BJ (cell line): ENCODE measurements at regions not wholly inside any gene's neighbourhood (a gene's known extent, or its start where the extent isn't known, plus 50 kb on each side); places are given as distances from the start of the nearest gene placed in this dataset.

Experiments used
- CTCF ChIA-PET: fragments of 350-600 bp; formaldehyde crosslinking; extraction: SDS; loops from one replicate; lab custom pipeline; 2021; ENCODE audit warnings: antibody characterized with exemption, inconsistent platforms; lab: Yijun Ruan, JAX
- POLR2A ChIA-PET: fragments of 300-600 bp; sonication (Branson Sonifier 250); formaldehyde crosslinking; extraction: SDS; loops from one replicate; lab custom pipeline; 2021; ENCODE audit warnings: antibody characterized with exemption; lab: Charles Lee
- DNase-seq: peaks from one replicate; pipeline ENCODE4 v3.0.0-alpha.2; 2011; ENCODE audit warnings: low read depth
- H3K27me3 ChIP-seq: 2 replicates; pipeline ENCODE4 v1.6.0; 2011; ENCODE audit warnings: low read length; ENCODE audit not compliant: control insufficient read depth, insufficient read depth
- H3K36me3 ChIP-seq: 2 replicates; pipeline ENCODE4 v1.5.1; 2011; ENCODE audit warnings: low read length; ENCODE audit not compliant: control insufficient read depth, insufficient read depth
- H3K4me3 ChIP-seq: 2 replicates; pipeline ENCODE4 v1.5.1; 2011; ENCODE audit warnings: low read depth, mild to moderate bottlenecking, control low read depth, low read length
- TF ChIP-seq, protein P1 (sequence below): IDR thresholded peaks from 2 replicates; pipeline ENCODE4 v1.5.1; 2011; ENCODE audit warnings: low read depth, mild to moderate bottlenecking, control low read depth, inconsistent platforms, low read length, moderate library complexity; ENCODE audit not compliant: insufficient read depth

DNA sequence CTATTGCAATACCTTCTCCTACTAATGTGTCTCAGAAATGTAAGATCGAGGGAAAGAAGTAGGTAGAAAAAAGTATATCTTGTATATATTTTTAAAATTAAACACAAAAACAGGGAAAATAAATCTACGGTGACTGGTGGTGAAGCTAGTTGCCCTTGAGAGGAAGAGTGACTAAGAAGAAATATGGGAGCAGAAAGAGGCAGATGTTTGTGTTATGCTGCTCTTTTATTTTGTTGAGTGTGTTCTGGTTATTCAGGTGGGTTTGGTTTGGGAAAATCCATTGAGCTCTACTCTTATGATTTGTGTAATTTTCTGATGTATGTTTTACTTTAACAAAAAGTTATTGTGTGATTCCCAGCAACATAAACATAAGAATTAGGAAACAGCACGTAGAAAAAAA is 444.9 kb upstream of the B3GALT2 start:
- H3K4me3 ChIP-seq = no peak overlapping the region
- no peak for DNase-seq
- TF ChIP-seq, protein P1, sequence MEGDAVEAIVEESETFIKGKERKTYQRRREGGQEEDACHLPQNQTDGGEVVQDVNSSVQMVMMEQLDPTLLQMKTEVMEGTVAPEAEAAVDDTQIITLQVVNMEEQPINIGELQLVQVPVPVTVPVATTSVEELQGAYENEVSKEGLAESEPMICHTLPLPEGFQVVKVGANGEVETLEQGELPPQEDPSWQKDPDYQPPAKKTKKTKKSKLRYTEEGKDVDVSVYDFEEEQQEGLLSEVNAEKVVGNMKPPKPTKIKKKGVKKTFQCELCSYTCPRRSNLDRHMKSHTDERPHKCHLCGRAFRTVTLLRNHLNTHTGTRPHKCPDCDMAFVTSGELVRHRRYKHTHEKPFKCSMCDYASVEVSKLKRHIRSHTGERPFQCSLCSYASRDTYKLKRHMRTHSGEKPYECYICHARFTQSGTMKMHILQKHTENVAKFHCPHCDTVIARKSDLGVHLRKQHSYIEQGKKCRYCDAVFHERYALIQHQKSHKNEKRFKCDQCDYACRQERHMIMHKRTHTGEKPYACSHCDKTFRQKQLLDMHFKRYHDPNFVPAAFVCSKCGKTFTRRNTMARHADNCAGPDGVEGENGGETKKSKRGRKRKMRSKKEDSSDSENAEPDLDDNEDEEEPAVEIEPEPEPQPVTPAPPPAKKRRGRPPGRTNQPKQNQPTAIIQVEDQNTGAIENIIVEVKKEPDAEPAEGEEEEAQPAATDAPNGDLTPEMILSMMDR = no peak
- POLR2A ChIA-PET = no interaction called here
- H3K27me3 ChIP-seq = no peaks in the 10 kb centered on the region
- H3K36me3 ChIP-seq = no peaks in the 10 kb centered on the region
- CTCF ChIA-PET = no interaction called here

DNA sequence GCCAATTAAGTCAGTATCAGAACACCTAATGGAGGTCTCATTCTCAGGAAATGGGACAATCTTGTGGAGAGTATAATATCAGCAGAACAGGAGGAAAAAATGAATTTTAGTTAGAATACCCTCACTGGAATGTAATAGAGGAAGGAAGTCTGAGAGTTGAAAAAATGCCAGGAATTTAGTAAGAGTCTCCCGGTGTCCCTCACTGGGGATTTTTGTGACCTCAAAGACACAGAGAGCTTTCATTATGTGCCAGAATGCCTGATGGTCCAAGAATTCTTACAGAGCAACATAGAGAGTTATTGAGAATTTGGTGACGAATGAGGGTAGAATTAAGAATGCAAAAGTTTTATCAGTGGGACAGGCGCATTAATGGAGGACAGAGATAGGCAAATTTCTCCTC is 443.5 kb upstream of the B3GALT2 start:
- ChIA-PET POLR2A (no interaction called here), CTCF (no interaction called here)
- no peaks in the 10 kb centered on the region for H3K36me3 ChIP-seq
- TF ChIP-seq, protein P1 = no peak
- no peak overlapping the region for H3K4me3 ChIP-seq
- H3K27me3 ChIP-seq = no peaks in the 10 kb centered on the region
- DNase-seq = no peak

DNA sequence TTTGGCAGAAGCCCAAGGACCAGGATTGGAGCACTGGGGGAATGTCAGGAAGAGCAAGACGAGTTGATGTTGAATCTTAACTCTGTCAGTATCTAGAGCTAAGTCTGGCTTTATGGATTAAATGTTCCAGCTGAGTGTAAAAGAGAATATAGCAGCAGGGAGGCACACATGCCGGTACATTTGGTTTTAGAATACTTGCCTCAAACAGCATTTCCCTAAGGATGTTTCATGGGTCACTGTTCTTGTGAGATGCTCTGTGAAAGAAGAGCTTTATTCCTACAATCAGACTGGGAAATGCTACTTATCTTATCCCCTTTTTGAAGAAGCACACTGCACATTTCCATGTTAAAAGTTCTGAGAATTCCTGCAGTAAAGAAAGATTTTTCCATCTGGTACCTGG is 440.3 kb upstream of the B3GALT2 start:
- Histone ChIP-seq H3K4me3 (no peak overlapping the region), H3K36me3 (no peaks in the 10 kb centered on the region), H3K27me3 (no peaks in the 10 kb centered on the region)
- TF ChIP-seq, protein P1 = no peak
- POLR2A ChIA-PET = no interaction called here
- CTCF ChIA-PET = no interaction called here
- DNase-seq = no peak

DNA sequence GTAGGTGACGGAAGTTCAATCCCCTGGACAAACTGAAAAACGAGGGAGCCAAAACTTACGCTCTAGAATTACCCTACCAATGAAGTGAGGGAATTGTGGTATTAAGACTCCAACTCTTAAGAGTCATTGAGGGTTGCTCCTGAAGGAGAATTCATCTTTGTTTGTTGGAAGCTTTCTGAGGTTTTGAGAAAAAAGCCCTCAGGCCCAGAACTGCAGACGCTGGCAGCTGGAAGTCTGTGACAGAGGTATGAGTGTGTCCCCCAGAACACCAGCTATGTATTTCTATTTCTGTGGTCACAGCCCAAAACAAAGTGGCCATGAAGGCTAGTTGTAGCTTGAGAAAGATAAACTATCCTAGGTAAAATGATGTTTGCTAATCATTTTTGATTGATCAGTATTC is 438.8 kb upstream of the B3GALT2 start:
- H3K36me3 ChIP-seq = no peaks in the 10 kb centered on the region
- H3K4me3 ChIP-seq = no peak overlapping the region
- DNase-seq = no peak
- TF ChIP-seq, protein P1 = no peak
- CTCF ChIA-PET = no interaction called here
- H3K27me3 ChIP-seq = no peaks in the 10 kb centered on the region
- POLR2A ChIA-PET = no interaction called here

DNA sequence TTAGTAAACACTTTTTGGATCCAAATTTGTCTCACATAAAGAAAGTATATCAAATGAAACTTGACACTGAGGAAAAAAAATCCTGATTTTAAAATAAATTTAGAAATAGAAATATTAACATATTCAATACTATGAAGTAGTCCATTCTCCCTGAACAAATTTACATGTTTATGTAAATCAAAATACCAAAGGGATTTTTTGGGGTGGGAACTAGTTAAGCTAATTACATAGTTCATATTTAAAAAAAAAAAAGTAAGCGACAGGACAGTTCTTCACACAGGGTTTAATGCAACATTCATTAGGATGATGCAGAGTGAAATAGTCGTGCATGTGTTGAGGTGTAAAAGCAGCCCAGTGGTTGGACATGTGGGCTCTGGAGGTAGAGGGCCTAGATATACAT is 433.5 kb upstream of the B3GALT2 start:
- H3K36me3 ChIP-seq = no peaks in the 10 kb centered on the region
- H3K4me3 ChIP-seq = no peak overlapping the region
- CTCF ChIA-PET = no interaction called here
- no peaks in the 10 kb centered on the region for H3K27me3 ChIP-seq
- TF ChIP-seq, protein P1 = no peak
- DNase-seq = no peak
- POLR2A ChIA-PET = no interaction called here
